ENCODE measurements at regions not wholly inside any gene's neighbourhood (a gene's known extent, or its start where the extent isn't known, plus 50 kb on each side); places are given as distances from the start of the nearest gene placed in this dataset.

DNA sequence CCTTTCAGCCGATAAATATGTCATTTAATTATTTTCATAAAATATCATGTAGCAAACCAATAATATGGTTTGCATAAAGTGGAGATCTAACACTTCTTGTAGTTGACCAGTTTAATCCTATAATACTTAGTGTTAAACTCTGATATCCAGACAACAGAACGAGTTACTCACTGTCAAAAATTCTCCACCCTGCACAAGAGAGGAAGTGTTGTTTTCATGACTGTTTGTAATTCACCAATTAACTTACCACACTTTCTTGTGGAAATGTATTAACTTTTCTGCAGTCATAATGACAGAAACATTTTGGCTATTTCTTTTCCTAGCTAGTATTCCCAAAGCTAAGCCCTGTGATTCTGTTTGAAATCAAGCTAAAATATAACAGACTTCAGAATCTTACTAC, 555.3 kb upstream of the FTMT start:
- no peak for TF ChIP-seq POLR2A (IDR thresholded peaks at IDR 0.05)
- TF ChIP-seq, protein P1, sequence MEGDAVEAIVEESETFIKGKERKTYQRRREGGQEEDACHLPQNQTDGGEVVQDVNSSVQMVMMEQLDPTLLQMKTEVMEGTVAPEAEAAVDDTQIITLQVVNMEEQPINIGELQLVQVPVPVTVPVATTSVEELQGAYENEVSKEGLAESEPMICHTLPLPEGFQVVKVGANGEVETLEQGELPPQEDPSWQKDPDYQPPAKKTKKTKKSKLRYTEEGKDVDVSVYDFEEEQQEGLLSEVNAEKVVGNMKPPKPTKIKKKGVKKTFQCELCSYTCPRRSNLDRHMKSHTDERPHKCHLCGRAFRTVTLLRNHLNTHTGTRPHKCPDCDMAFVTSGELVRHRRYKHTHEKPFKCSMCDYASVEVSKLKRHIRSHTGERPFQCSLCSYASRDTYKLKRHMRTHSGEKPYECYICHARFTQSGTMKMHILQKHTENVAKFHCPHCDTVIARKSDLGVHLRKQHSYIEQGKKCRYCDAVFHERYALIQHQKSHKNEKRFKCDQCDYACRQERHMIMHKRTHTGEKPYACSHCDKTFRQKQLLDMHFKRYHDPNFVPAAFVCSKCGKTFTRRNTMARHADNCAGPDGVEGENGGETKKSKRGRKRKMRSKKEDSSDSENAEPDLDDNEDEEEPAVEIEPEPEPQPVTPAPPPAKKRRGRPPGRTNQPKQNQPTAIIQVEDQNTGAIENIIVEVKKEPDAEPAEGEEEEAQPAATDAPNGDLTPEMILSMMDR (IDR thresholded peaks at IDR 0.05): no peak

Measured in testis (tissue), 2 donors.